ENCODE measurements at regions not wholly inside any gene's neighbourhood (a gene's known extent, or its start where the extent isn't known, plus 50 kb on each side); places are given as distances from the start of the nearest gene placed in this dataset.

DNA sequence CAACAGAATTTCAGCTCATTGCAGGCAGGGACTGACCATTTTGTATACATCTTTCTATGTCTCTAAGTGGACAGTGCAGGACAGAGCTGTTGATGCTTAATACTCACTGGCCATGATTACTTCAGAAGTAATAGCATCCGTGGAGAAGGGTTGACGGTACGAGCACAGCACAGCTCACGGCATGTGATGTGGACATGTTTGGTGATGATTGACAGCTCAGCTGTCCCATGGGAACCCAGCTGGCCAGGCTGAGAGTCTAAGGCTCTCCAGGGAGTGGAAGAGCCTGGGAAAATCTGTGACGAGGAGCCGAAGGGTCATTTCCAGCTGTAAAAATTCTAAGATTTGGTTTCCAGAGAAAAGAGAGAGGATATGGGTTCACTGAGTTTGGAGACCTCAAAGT is 198.2 kb downstream of the SNX19 start:
- DNase-seq, result no peak

DNA sequence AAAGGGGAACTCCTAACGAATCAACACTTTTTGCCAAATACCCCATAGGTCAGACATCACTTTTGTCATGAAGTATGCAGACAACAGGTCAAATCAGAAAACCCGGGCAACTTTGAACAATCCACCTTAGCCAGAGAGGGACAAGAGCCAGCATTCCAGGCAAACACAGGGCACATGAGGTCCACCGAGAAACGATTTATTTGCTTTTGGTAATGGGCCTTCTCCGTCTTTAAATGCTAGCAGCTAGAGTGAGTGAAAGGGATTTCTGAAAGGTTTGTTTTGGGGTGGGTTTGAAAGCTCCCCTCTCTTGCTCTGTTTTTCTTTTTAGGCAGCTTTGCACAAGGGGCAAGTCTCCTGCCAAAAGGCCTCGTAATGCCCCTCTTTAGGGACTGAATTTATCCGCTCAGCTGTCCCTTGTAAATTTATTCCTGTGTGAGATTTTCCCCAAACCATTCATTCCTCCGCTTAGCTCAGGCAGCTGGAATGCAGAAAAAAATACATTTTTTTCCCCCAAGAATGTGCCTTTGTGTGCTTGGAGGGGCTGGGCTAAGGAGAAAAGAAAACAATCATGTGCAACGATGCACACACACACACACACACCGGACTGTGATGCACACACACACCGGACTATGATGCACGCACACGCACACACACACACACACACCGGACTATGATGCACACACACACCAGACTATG is 196.9 kb downstream of the SNX19 start:
- DNase-seq, result no peak

DNA sequence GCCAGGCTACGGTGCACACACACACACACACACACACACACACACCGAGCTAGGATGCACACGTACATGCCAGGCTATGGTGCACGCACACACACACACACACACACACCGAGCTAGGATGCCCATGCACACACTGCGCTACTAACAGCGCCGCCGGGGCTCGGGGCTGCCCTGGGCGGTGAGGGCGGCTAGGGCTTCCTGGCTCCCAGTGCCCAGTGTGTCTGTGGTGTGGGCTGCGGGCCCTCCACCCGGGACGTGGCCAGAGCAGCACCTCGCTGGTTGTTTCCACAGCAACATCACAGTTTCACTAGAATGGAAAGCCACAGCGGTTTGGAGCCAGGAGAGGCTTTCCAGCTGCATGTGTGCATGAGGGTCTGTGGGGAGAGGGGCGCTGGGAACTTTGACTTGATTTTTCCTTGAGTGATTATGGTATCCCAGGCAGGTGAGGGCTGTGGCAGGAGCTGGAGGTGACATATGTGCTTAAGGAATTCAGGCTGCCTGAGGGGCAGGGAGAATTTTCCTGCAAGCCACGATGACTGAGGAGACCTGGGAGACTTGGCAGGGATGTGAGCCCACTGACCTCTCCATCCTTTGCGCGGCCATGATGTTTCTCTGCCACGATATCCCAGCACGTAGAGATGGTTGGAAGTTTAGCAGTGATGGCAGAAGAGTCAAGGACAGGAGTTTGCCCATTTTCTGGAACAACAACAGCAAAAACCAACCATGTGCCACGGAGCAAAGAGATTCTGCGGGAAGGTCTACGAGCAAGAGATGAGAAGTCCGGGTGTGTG is 195.9 kb downstream of the SNX19 start:
- no peak for DNase-seq

DNA sequence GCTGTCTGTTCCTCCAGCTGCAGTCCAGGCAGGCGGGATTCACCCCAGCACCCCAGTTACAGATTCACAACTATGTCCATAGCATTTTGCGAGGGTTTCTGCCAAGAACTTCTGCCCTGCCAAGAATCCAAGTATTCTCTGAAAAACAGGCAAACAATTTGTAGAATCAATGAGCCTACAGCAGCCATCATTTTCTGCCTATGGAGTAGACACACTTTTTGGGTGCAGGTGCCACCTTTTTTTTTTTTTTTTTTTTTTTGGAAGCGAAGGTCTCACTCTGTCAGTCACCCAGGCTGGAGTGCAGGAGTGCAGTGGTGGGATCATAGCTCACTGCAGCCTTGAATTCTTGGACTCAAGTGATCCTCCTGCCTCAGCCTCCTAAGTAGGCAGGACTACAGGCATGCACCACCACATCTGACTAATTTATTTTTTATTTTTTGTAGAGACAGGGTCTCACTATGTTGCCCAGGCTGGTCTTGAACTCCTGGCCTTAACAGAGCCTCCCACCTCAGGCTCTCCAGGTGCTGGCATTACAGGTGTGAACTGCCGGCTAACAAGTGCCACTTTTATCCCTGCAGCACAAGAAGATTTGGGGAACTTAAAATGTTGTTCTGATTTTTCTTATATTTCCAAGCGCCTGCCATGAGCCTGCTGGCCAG is 195.1 kb downstream of the SNX19 start:
- DNase-seq, result no peak

DNA sequence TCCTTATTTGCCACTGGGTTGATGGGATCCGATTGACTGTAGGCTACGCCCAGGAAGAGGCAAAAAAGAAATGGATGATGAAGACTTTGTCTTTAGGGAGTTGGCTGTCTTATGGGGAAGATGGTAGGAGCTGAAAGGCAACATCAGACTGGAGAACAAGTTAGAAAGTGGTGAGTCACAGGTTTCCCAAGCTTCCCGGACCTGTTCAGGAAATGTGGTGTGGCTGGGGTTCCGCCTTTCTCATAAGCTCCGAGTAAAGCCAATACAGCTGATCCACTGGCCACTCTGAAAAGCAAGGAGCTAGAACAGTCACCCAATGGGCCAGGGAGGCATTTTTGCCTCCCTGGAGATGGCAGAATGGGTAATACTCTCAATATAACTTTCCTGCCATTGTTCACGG is 194.5 kb downstream of the SNX19 start:
- no peak for DNase-seq

GRCh38 chr11:130722401-130722800 is 193.9 kb downstream of the SNX19 start:
- no peak for DNase-seq

DNA sequence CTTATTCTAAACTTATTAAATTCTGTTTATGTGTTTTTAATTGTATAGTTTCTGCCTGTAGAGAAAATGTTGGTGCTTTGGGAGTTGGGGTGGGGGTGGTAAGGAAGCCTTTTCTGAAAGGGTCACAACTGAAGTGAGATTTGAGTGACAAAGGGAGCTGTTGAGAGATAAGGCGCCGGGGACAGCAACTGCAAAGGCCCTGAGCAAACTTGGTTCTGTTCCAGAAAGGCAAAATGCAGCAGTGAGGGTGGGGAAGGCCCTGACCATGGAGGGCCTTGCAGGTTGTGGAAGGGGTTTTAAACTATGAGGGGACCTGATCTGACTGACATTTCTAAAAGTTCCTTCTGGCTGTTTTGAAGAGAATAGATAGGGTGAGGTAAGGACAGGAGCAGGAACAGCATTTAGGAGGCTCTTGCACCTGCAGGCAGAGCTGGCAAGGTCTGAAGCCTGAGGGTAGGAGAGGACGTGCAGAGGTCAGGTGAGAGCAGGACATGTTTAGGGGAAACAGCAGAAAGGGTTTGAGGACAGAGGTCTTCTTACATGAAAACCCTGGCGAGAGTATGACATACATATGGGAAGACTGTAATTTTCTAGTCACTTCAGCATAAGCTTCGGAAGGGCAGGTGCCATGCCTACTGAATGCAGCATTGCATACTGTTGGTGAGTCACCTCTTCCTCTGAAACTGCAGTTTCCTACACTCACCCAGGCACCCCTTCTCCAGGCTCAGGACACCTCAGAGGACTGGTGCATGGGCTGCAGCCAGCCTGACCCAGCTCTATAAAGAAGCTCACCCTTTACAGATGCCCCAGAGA is 190.7 kb downstream of the SNX19 start:
- no peak for DNase-seq

GRCh38 chr11:130726234-130727037 is 189.8 kb downstream of the SNX19 start:
- no peak for DNase-seq

- DNase-seq, result no peak
Observed at GRCh38 chr11:130727157-130728119, 188.8 kb downstream of the SNX19 start.

GRCh38 chr11:130728185-130729180 is 187.8 kb downstream of the SNX19 start:
- no peak for DNase-seq

DNA sequence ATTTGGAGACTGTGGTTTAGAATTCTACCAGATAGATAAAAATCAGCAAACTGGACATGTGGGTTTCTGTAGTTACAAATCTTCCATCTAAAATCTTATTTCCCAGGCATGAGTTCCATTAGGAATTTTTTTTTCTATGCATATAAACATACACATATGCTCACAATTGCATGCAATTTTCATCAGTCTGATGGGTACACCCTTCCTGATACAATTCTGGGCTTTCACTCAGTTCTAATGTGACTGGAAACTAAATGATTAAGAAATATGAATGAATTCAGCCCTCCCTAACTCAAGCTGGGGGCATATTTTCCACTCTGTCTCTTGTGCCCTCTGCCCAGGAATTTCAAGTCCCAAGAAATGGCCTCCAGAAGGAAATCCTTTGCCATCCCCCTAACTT is 187.1 kb downstream of the SNX19 start:
- no peak for DNase-seq

GRCh38 chr11:130729678-130730300 is 186.5 kb downstream of the SNX19 start:
- DNase-seq, result no peak

- no peak for DNase-seq
Observed at GRCh38 chr11:130731401-130731800, 184.9 kb downstream of the SNX19 start.

GRCh38 chr11:130732476-130732875 is 183.8 kb downstream of the SNX19 start:
- no peak for DNase-seq

- DNase-seq, result no peak
Observed at GRCh38 chr11:130737041-130737830, 179.0 kb downstream of the SNX19 start.

GRCh38 chr11:130737866-130738431 is 178.3 kb downstream of the SNX19 start:
- DNase-seq, result no peak

DNA sequence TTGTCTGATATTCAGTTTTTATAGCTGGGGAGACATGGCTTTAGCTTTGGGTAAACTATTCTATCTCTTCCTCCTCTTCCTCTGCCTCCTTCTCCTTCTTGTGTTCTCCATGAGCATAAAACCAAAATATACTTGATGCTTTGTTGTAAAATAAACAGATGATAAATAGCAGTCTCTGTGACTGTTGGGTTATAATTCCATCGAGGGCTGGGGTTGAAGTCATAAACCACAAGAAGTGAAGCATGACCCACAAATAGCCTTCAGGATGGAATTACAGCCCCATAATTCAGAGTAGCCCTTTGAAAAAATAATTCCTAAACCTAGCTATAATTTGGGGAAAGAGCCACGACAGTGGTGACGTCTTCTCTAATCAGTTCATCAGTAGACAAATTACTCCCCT is 177.7 kb downstream of the SNX19 start:
- no peak for DNase-seq

DNA sequence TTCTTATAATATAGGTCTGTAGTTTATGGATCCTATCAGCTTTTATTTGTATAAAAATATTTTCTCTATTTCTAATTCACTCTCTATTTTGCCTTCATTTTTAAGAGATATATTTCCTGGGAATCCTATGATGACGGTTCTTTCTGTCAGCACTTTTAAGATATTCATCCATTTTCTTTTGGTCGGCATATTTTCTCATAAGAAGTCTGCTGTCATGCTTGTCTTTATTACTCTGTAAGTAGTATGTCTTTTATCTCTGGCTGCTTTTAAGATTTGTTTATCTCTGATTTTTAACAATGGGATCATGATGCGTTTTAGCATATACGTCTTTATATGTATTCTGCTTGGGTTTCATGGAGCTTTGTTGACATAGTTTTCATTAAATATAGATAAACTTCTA is 175.5 kb downstream of the SNX19 start:
- no peak for DNase-seq
